NOMO-1 treated with DMSO at 0.1 percent for 48 hours (cell line): ENCODE measurements at regions not wholly inside any gene's neighbourhood (a gene's known extent, or its start where the extent isn't known, plus 50 kb on each side); places are given as distances from the start of the nearest gene placed in this dataset.

Experiments
- DNase-seq: peaks from one replicate; lab custom pipeline; 2025; ENCODE audit not compliant: unreplicated experiment; lab: John Stamatoyannopoulos, UW

DNA sequence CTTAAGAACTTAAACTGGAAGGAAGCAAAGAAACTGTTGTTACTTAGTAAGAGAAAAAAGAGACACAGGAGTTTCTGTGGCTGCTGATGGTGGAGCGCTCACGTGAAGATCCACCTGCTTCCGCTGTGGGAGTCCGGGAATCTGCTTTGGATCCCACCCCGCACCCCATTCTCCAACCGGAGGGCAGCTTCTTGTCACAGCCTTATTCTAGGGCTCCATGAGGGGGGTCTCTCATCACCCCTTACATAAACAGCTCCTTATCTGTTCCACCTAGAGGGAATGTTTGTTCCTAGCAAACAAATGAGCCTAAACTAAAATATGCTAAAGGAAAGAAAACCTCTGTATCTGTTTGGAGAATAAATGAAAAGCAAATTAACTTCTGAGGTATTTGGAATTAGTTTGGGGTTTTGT, 280.5 kb downstream of the QKI start:
- DNase-seq: no peak

DNA sequence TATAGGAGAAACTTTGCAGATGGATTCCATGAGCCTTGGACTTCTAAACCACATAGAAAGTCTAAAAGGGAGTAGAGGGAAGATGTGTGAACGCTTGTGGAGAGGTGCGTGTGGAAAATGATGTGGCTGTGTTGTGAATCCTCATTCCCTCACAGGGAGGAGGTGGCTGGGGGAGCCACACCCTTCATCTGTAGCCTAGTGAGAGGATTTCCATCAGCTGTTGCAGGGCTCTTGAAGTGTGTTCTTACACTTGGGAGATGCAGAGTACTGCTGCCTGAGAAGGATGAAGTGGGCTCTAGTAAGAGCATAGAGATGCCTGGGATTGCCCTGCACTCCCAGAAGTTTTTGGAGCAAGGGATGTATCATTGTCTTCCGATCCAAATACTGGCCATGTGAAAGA, 279.6 kb downstream of the QKI start:
- no peak for DNase-seq

DNA sequence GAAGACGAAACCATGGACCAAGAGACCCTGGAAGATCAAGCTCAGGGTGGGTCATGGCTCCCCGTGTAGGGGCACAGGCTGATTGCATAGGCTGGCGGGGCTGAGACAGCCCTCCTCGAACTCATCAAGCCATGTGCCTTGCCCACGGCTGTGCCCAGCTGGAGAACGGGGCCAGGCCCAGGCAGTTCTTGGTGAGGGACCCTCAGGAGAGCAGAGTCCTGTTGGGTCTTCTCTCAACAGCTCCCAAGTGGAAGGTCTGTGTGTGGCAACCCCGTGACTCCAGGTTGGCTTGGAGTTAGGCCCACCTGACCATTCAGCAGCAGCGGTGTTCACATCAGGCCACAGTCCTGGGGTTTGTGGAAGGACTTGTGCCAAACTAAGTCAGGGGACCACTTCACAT, 276.5 kb downstream of the QKI start:
- no peak for DNase-seq

DNA sequence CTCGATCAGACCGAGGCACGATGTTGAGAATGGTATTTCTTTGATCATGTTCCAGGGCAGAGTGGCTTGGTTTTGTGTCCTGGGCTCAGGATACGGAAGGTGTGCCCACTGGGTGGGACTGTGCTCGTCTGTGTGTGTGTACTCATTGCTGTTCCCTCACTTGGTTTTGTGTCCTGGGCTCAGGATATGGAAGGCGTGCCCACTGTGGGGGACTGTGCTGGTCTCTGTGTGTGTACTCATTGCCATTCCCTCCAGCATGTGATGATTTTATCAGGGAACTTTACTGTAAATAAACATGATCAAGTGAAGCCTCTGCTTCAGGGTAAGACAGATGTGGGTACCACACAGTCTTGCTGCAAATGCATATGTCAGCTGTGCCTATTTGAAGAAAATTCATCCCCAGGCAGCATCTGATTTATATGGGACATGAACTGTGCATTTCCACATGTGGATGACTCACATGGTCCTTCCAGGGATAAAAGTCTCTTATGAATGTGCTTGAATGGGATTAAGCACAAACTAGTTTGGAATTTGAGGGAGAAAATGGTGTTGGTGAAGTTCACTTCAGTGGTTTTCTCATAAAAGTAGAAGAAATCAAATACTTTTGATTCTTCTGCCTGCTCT, 274.3 kb downstream of the QKI start:
- no peak for DNase-seq

DNA sequence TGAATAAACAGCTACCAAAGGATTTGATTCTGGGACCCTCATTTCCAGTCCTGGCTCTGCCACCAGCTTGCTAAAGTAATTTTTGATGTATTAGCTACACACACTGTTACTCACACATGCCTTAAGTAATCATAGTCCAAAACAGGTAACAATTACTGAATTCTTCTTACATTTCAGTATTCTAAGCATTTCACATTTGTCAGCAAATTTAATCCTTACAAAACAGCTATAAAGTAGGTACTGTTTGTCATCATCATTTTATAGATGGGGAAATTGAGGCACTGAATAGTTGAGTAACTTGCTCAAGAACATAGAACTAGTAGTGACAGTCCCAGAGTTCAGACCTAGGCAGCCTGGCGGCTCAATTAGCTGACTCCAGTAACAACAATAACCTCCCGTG, 272.6 kb downstream of the QKI start:
- no peak for DNase-seq

DNA sequence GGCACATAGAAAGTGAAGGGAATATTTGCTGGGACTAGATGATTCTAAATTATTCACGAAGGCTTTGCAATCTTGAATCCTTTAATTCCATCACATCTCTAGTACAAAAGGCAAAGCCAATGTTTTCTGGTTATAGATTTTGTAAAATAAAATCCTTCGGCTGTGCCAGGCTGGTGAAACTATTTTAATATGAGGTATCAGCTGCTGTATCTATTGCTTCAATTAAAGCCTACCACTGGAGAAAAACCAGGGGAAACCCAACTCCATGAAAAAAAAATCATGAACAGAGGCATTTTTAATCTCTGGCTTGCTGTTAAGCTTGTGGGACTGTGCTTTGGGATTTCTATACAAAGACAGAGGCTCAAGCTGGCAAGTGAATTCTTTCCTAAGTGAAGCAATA, 271.8 kb downstream of the QKI start:
- DNase-seq: no peak

DNA sequence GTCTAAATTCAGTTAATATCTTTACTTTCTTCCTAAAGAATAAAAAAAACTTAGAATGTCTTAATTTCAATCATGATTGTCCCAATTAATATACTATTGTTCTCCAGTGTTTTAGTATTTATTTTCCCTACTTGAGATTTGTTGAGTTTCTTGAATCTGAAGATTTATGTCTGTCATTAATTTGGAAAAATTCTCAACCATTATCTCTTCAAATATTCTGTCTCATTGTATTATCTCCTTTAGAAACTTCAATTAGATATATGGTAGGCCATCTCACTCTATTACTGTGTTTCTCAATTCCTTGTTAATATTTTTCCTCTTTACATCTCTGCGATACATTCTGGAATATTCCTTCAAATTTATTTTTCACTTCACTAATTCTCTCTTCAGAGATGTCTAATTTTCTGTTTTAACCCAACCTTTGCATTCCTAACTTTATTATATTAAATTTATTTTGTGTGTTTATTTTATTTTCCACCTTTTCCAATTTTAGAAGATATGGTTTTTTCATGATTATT, 268.6 kb downstream of the QKI start:
- no peak for DNase-seq

DNA sequence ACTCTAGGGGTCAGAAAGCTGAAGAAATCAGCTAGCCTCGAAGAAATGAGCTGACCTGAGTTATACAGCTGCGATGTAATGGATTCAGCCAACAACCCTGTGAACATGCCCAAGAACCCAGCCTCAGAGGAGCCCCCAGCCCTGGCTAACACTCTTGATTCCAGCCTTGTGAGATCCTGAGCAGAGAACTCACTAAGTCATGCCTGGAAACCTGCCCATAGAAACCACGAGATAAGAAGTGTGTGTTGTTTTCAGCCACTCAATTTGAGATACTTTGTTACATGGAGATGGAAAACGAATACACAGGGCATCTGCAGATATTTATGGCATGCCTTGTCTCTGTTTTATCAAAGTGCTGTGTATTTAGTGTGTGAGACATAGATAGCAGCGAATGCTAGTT, 265.2 kb downstream of the QKI start:
- DNase-seq: no peak

DNA sequence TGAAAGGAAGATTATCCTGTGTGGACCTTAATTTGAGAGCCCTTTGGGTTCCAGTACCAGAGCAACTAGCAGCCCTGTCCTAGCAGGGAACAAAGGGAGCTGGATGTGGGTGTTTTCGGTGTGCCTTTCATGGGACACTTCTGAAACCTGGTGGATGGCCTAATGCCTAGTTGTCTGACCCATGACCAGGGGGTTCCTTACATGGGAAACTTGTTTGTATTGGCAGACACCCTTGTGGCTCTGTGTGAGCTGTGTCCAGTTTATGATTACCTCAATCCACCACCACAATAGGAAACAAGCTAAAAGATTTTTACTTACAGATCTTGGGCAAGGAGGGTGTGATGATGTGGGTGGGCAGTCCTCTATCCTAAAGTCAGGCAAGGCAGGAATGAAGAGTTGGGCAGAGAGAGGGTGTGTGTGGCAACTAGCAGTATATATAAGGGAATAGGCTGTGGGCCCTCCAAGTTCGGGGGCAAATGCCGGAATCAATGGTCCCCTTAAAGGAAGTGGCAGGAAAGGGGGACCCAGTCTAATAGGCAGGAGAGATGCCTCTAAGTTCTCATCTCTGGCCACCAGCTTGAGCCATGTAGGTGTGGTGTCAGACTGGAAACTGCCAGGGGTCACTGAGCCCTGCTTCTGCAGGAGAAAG, 264.6 kb downstream of the QKI start:
- no peak for DNase-seq

DNA sequence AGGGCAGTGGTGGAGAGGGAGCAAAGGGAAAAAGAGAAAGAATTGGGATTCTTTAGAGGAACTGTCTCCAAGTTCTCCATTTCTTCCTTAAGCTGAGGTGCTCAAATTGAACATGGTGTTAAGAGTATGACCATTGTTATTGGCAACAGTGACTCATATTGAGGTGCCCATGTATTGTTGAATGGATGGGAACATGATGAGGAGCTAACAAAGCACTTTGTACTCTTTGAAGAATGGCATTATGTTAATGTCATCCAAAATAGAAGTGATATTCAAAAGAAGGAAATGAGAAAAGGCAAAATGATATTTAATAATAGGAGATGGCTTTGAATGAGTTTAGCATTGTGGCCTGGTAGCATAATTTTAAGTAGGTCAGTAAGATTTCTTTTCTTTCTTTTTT, 261.1 kb downstream of the QKI start:
- DNase-seq: no peak

DNA sequence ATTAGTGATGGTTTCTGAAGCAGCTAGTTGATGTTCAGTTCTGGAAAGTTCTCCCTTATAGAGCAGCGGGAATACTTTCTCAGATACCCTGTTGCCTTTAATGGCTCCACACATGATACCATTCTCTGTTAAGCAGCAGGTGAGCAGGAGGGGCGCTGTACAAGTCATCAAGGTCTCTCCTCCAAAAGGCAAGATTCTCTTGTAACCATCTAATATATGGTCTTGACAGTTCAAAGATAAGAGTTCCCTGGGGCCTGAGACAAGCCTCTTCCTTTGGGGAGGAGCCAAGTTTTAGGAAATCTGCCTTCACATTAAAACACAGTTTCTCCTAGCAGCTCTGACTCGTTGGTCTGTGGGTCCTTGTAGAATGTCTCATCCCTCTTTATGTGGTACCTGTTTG, 258.2 kb downstream of the QKI start:
- DNase-seq: no peak

DNA sequence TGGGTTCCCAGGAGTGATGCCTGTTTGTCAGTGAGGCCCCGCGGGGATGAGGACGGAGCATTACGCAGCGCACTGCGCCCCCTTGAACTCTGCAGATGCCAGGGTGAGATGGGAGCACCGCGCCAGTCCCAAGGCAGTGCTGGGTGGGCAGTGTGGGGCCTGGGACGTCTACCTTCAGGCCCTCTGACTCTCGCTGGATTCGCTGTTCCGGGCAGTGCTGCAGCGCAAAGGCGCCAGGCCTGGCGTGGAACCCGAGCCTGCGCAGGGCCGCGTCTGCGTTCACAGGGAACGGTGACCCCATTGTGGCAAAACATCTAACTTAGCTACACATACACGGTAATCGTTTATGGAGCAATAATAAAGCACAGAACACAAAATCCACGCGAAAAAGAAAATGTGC, 257.3 kb downstream of the QKI start:
- no peak for DNase-seq

DNA sequence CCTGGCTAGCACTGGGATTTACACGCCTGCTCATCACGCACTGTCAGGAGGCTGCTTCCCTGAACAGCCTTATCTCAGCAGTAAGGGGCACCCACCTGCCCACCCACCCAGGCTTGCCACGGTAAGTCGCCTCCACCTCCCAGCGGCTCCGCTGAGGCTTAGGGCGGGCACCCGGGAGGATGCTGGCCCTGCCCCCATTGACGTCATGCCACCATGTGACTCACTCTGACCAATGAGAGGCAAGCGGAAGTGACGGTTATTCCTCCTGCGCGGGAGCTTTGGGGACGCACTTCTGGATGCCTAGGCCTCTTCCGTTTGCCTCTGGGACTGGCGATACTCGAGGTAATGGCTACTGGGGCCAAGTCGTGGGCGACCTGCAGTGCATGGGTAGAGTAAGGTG, 256.8 kb downstream of the QKI start:
- DNase-seq: no peak

DNA sequence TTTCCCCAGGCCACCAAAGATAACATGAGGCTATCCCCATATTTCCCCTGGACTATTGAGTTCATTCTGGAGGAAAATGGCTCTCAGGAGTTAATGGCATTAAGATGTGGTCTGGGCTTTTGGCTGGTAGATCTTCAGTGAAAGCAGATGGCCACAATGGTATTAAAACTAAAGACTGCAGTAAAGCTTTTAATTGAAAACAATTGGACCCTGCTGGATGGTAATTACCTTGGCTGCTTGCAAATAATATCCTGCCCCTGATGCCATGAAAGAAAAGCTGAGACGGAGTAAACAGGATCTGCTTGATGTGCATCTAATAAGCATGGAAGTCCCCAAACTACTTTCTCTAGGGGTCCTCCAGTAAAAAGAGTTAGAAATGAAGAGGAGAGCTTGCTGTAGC, 255.8 kb downstream of the QKI start:
- no peak for DNase-seq

DNA sequence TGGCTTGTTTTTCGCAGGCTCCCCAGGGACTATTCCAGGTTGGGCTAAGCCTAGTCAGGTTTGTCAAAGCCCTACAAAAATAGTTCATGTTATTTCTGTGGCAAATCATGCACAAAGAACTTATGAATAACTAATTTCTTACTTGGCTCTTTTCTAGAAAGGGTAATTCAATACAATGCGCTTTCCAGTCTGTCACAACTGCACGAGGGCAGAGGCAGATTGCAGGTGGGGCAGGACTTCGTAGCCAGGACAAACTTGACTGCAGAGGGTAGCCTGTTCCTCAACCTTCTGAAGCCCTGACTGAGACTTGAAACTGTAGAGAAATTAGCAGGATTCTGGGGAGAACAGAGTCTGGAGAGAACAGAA, 253.5 kb downstream of the QKI start:
- DNase-seq: peak; percentile 34

DNA sequence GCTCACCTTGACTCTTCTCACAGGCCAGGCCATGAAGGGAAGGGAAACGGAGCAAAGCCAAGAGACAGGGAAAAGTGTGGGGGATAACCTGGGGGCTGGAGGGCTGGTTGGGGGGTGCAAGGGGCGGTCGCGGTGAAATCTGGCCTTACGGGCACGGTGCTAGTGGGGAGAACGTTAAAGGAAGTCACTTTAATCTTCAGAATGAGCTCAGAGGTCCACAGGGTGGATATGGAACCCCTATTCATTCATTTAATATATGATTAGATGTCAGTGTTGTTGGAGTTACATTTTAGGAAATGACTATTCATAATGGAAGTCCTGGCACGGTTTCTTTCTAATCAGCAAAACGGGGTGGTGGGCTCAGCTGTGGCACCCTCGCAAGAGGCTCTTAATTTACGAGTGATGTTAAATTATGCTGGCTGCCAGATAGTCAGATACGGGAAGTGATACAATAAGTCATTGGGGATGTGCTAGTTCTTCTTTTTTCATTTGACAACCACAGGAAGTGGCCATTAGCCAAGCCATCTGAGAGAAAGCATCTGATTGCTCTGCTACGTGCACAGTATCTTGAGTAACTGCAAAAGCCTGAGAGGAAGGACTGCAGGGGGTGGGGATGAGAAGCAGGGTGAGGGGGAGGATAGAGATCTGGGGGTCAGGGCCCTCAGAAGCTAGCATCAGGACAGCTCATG, 253.0 kb downstream of the QKI start:
- peak; percentile 98 for DNase-seq

DNA sequence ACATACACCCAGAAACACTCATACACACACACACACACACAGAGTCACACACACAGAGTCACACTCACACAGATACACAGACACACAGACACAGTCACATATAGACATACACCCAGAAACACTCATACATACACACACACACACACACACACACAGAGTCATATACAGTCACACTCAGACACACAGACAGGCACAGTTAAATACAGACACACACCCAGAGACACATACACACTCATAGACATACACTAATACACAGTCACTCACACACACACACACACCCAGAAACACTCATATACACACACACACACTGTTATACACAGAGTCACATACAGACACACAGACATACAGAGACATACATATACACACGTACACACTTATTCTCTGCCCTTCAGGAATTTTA, 250.9 kb downstream of the QKI start:
- DNase-seq: no peak

DNA sequence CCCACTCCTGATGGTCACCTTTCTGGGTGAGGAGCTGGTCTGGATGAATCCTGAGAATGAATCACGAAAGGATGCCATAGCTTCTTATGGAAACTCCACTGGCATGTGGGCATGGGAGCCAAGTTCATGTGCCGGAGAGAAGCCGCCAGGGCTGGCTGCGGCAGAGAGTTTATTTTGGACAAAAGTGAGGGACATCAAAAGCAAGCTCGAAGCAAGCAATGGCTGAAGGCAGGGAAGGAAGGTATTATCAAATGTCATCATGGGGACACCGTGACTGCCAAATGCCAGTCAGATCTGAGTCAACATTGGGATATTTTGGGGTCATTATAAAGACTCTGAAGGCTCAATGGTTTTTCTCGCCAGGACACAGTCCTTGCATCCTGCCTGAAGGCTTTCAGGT, 249.1 kb downstream of the QKI start:
- DNase-seq: no peak

DNA sequence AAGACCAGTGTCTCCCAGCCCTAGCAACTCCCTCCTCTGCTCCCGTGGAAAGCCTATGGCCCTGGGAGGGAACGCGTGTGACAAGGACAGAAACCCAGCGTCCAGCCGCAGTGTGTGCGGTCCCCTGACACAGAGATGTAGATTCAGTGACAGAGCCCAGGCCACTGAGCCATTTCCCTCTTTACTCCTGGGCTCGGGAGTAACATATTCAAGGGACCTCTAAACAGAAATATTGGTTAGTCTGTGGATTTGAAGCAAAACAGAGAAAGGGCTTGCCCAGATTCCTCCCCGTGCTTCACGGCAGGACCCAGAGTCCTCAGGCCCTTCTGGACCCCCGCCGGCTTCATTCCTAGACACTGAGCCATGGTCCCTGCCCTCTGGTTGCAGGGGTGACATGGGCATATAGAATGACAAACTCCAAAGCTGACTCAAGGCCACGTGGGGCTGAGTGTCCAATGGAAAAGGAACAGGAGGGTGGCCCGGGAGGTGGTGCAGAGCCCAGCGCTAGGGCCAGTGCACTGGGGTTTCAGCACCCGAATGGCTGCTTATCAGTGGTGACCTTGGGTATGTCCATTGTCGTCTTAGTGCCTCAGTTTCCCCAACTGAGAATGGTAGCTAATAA, 248.2 kb downstream of the QKI start:
- no peak for DNase-seq

DNA sequence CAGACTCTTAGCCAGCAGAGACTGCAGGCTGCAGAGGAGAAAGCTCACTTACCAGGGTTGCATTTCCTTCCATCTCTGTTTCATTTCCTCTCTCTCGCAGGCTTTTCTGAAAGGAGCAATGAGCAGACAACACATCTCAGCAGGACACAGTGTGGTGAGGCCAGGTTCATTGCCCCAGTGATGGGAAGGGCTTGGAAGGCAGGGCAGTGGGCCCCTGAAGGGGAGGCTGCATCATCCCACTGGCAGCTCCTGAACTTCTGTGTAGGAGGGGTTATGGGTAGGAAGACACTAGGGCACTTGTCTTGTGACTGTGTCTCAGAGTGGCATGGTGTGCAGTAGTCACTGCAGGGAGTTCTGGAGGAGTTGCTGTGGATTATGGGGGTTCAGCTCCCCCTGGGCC, 246.8 kb downstream of the QKI start:
- DNase-seq: peak; percentile 60

DNA sequence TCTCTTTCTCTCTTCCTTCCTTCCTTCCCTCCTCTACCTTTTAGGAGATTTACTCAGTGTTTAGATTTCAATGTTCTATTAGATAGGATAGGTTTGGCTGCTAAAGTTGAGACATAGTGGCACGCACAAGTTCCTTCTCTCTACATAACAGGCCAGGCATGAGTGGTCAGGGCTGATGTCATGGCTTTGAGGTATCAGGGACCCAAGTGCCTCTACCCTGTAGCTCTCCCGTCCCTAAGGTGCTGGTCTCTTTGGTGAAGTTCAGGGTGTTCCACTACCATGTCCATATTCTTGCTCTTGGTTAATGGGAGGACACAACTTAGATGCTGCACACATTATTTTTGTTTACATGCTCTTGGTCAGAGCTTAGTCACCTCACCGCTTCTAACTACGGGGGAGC, 245.3 kb downstream of the QKI start:
- no peak for DNase-seq
